ENCODE measurements at regions not wholly inside any gene's neighbourhood (a gene's known extent, or its start where the extent isn't known, plus 50 kb on each side); places are given as distances from the start of the nearest gene placed in this dataset.
"Not testable (repeated sequence)": the region's sequence is repeated elsewhere in the genome, so short reads cannot be mapped to it uniquely, and the experiment has no call there.

GRCh38 chr1:143863901-143864520, 107.8 kb downstream of the FAM72C start:
- not testable (repeated sequence) for ATAC-seq; H3K27ac ChIP-seq (ENCODE audit: low read depth); H2AFZ ChIP-seq; H3K4me3 ChIP-seq; DNase-seq (ENCODE audit: low spot score); H3K27me3 ChIP-seq (ENCODE audit: insufficient read depth); H3K9me3 Mint-ChIP-seq; H3K4me2 ChIP-seq; H3K4me3 Mint-ChIP-seq; H3K36me3 Mint-ChIP-seq (ENCODE audit: low read depth); H3K79me2 ChIP-seq (replicated peaks; ENCODE audit: insufficient read depth); H3K9me2 ChIP-seq (ENCODE audit: insufficient read depth); H3K4me1 ChIP-seq (ENCODE audit: insufficient read depth); H3K27ac Mint-ChIP-seq; H3K4me1 Mint-ChIP-seq; H3K36me3 ChIP-seq (ENCODE audit: insufficient read depth); H3K27me3 Mint-ChIP-seq (ENCODE audit: insufficient read depth, low read depth, poor library complexity); H4K20me1 ChIP-seq (replicated peaks; ENCODE audit: insufficient read depth); H3F3A ChIP-seq (replicated peaks; ENCODE audit: low read depth)

DNA sequence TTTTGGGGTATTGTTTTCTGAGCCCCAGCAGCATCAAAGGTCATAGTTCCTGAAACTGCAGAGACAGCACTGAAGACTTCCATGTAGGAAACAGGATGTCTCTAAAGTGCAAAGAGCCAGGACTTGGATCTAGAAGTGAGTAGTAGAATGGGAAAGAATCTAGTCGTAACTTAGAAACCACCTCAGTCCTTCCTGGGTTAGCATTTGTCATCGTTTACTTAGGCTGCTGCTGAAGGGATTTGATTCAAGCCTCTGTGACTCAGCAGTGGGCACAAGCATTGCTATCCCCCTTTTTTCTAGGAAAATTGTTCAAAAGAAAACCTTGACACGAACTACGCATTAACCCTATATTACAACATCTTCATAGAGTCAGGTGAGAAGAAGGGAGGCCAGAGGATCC, 109.1 kb downstream of the FAM72C start:
- H3K4me1 ChIP-seq (ENCODE audit: insufficient read depth); H3K4me2 ChIP-seq; H3K4me3 ChIP-seq; H3K9me3 Mint-ChIP-seq; H4K20me1 ChIP-seq (replicated peaks; ENCODE audit: insufficient read depth); H3K79me2 ChIP-seq (replicated peaks; ENCODE audit: insufficient read depth); H3K36me3 Mint-ChIP-seq (ENCODE audit: low read depth); H3F3A ChIP-seq (replicated peaks; ENCODE audit: low read depth); H3K36me3 ChIP-seq (ENCODE audit: insufficient read depth); H3K27ac ChIP-seq (ENCODE audit: low read depth); H3K4me3 Mint-ChIP-seq; H3K27ac Mint-ChIP-seq; DNase-seq (ENCODE audit: low spot score); H3K27me3 Mint-ChIP-seq (ENCODE audit: insufficient read depth, low read depth, poor library complexity); H2AFZ ChIP-seq; H3K9me2 ChIP-seq (ENCODE audit: insufficient read depth); ATAC-seq; H3K4me1 Mint-ChIP-seq; H3K27me3 ChIP-seq (ENCODE audit: insufficient read depth): not testable (repeated sequence)

DNA sequence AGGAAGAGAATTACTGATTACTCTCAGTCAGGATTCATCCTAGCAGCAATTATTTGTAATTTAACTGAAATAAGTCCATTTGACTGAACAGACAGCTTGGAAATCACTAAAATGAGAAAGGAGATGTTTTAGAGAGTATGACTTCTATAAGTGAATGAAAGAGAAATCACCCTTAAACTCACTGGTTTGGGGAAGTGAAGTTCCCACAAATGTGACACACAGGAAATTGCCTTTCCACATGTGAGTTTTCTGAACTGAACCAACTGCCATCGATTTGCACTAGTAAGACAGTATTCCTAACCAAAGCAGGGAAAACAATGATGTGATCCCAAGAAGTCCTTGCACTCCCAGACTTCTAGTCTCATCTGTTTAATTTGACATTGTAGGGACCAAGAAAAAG, 110.5 kb downstream of the FAM72C start:
- H3K4me3 Mint-ChIP-seq; H3K4me1 ChIP-seq (ENCODE audit: insufficient read depth); H3K36me3 ChIP-seq (ENCODE audit: insufficient read depth); ATAC-seq; H3K27me3 Mint-ChIP-seq (ENCODE audit: insufficient read depth, low read depth, poor library complexity); H3K27ac Mint-ChIP-seq; H2AFZ ChIP-seq; H3F3A ChIP-seq (replicated peaks; ENCODE audit: low read depth); H3K4me3 ChIP-seq; H3K4me2 ChIP-seq; H3K79me2 ChIP-seq (replicated peaks; ENCODE audit: insufficient read depth); H3K9me2 ChIP-seq (ENCODE audit: insufficient read depth); H3K27me3 ChIP-seq (ENCODE audit: insufficient read depth); DNase-seq (ENCODE audit: low spot score); H3K4me1 Mint-ChIP-seq; H3K27ac ChIP-seq (ENCODE audit: low read depth); H3K36me3 Mint-ChIP-seq (ENCODE audit: low read depth); H4K20me1 ChIP-seq (replicated peaks; ENCODE audit: insufficient read depth); H3K9me3 Mint-ChIP-seq: not testable (repeated sequence)

DNA sequence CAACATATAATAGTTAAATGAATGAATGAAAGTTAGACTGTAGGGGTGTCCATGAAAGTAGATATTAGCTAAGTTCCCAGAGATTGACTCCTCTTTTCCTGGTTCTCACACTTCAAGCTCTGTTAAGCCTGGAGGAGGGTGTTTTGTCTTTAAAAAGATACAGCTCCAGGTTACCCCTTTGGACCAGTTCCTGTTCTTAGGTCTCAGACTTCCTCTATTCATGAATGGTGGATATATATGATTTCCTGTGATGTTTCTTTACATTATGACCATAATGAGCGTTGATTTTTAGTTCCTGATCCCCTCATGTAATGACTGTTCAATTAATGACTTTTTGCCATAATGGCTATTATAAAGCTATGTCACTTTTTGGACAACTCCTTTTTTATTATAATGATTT, 115.9 kb downstream of the FAM72C start:
- H3K4me3 ChIP-seq; H3K27ac Mint-ChIP-seq; DNase-seq (ENCODE audit: low spot score); H4K20me1 ChIP-seq (replicated peaks; ENCODE audit: insufficient read depth); H3F3A ChIP-seq (replicated peaks; ENCODE audit: low read depth); ATAC-seq; H3K9me3 Mint-ChIP-seq; H3K4me2 ChIP-seq; H3K27me3 Mint-ChIP-seq (ENCODE audit: insufficient read depth, low read depth, poor library complexity); H3K27ac ChIP-seq (ENCODE audit: low read depth); H3K4me1 ChIP-seq (ENCODE audit: insufficient read depth); H3K27me3 ChIP-seq (ENCODE audit: insufficient read depth); H3K9me2 ChIP-seq (ENCODE audit: insufficient read depth); H3K4me3 Mint-ChIP-seq; H2AFZ ChIP-seq; H3K36me3 ChIP-seq (ENCODE audit: insufficient read depth); H3K36me3 Mint-ChIP-seq (ENCODE audit: low read depth); H3K79me2 ChIP-seq (replicated peaks; ENCODE audit: insufficient read depth); H3K4me1 Mint-ChIP-seq: not testable (repeated sequence)

DNA sequence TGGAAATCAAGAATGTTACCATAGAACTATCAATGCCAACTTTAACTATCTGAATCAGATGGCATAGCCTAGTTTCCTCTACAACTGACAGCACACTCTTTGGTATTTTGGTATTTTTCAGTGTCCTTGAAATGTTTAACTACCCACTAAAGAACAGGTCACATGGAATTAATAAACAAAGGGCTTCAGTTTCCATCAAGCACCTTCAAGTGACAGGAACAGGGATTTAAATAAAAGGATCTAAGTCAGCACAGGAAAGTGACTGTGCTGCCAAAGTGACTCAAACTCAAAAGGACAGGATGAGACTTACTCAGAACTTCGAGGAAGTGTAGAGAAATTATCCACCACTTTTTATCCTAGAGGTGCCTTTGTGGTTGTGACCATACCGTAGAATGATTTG, 117.7 kb downstream of the FAM72C start:
- not testable (repeated sequence) for DNase-seq (ENCODE audit: low spot score); H3K4me3 Mint-ChIP-seq; H3K4me1 Mint-ChIP-seq; H3K79me2 ChIP-seq (replicated peaks; ENCODE audit: insufficient read depth); H2AFZ ChIP-seq; H3K27ac ChIP-seq (ENCODE audit: low read depth); H3F3A ChIP-seq (replicated peaks; ENCODE audit: low read depth); H3K36me3 Mint-ChIP-seq (ENCODE audit: low read depth); H3K27me3 ChIP-seq (ENCODE audit: insufficient read depth); H3K27ac Mint-ChIP-seq; H3K27me3 Mint-ChIP-seq (ENCODE audit: insufficient read depth, low read depth, poor library complexity); ATAC-seq; H3K4me3 ChIP-seq; H3K9me3 Mint-ChIP-seq; H4K20me1 ChIP-seq (replicated peaks; ENCODE audit: insufficient read depth); H3K9me2 ChIP-seq (ENCODE audit: insufficient read depth); H3K36me3 ChIP-seq (ENCODE audit: insufficient read depth); H3K4me1 ChIP-seq (ENCODE audit: insufficient read depth); H3K4me2 ChIP-seq

- not testable (repeated sequence) for H4K20me1 ChIP-seq (replicated peaks; ENCODE audit: insufficient read depth); H3K4me1 Mint-ChIP-seq; H3K27me3 ChIP-seq (ENCODE audit: insufficient read depth); H3K27me3 Mint-ChIP-seq (ENCODE audit: insufficient read depth, low read depth, poor library complexity); H3K27ac Mint-ChIP-seq; H3K79me2 ChIP-seq (replicated peaks; ENCODE audit: insufficient read depth); H3K9me3 Mint-ChIP-seq; H3F3A ChIP-seq (replicated peaks; ENCODE audit: low read depth); H3K4me2 ChIP-seq; DNase-seq (ENCODE audit: low spot score); H3K27ac ChIP-seq (ENCODE audit: low read depth); H3K9me2 ChIP-seq (ENCODE audit: insufficient read depth); H3K36me3 ChIP-seq (ENCODE audit: insufficient read depth); H3K4me3 ChIP-seq; H2AFZ ChIP-seq; ATAC-seq; H3K36me3 Mint-ChIP-seq (ENCODE audit: low read depth); H3K4me3 Mint-ChIP-seq; H3K4me1 ChIP-seq (ENCODE audit: insufficient read depth)
These were observed 121.1 kb downstream of the FAM72C start for GRCh38 chr1:143850637-143851036.

GRCh38 chr1:143848859-143849258, 122.9 kb downstream of the FAM72C start:
- not testable (repeated sequence) for H3K27me3 Mint-ChIP-seq (ENCODE audit: insufficient read depth, low read depth, poor library complexity)

More at GRCh38 chr1:143848859-143849258, 122.9 kb downstream of the FAM72C start:
- not testable (repeated sequence) for DNase-seq (ENCODE audit: low spot score); H3K4me3 ChIP-seq; H3K4me1 ChIP-seq (ENCODE audit: insufficient read depth); H3K9me2 ChIP-seq (ENCODE audit: insufficient read depth); ATAC-seq; H3K4me2 ChIP-seq; H3F3A ChIP-seq (replicated peaks; ENCODE audit: low read depth); H3K36me3 Mint-ChIP-seq (ENCODE audit: low read depth); H4K20me1 ChIP-seq (replicated peaks; ENCODE audit: insufficient read depth); H3K27ac Mint-ChIP-seq; H3K27ac ChIP-seq (ENCODE audit: low read depth); H3K4me1 Mint-ChIP-seq; H2AFZ ChIP-seq; H3K4me3 Mint-ChIP-seq; H3K27me3 ChIP-seq (ENCODE audit: insufficient read depth); H3K36me3 ChIP-seq (ENCODE audit: insufficient read depth); H3K9me3 Mint-ChIP-seq; H3K79me2 ChIP-seq (replicated peaks; ENCODE audit: insufficient read depth)

All from GM23338 (cell line).